ENCODE measurements at regions not wholly inside any gene's neighbourhood (a gene's known extent, or its start where the extent isn't known, plus 50 kb on each side); places are given as distances from the start of the nearest gene placed in this dataset.

- TF ChIP-seq CTCF (IDR thresholded peaks at IDR 0.05; ENCODE audit: low read depth, low read length, missing input control) (no peak), EGR1 (IDR thresholded peaks at IDR 0.05; ENCODE audit: low read depth in 2 of 2) (no peak), RAD21 (IDR thresholded peaks at IDR 0.05) (no peak), REST (IDR thresholded peaks at IDR 0.05) (no peak), YY1 (IDR thresholded peaks at IDR 0.05) (no peak), NR2F2 (IDR thresholded peaks at IDR 0.05) (no peak), HNF4A (conservative IDR thresholded peaks at IDR 0.05) (no peak), SP1 (IDR thresholded peaks at IDR 0.05) (no peak), TAF1 (conservative IDR thresholded peaks at IDR 0.05) (no peak), FOXA1 (IDR thresholded peaks at IDR 0.05) (no peak), MAX (IDR thresholded peaks at IDR 0.05) (no peak), GABPA (IDR thresholded peaks at IDR 0.05 in 1 of 2, conservative IDR thresholded peaks at IDR 0.05 in 1 of 2) (no peak), ATF3 (IDR thresholded peaks at IDR 0.05) (no peak), JUND (IDR thresholded peaks at IDR 0.05) (no peak)
These were observed 1426.8 kb downstream of the SLITRK5 start for GRCh38 chr13:89097994-89098393.

All from liver (tissue), 3 donors.